Neural crest cell (in vitro differentiated cells): ENCODE measurements at regions not wholly inside any gene's neighbourhood (a gene's known extent, or its start where the extent isn't known, plus 50 kb on each side); places are given as distances from the start of the nearest gene placed in this dataset.

Source experiments
- DNase-seq: peaks from one replicate; pipeline ENCODE4 v3.0.0; 2021; ENCODE audit warnings: low read depth, mixed read lengths, low spot score
- H3K27ac Mint-ChIP-seq: one replicate; pipeline ENCODE4 v1.8.0; 2021; ENCODE audit warnings: mild to moderate bottlenecking, mixed read lengths; ENCODE audit not compliant: unreplicated experiment
- H3K27me3 Mint-ChIP-seq: 2 replicates; pipeline ENCODE4 v1.8.0; 2021; ENCODE audit warnings: low read depth, mild to moderate bottlenecking, mixed read lengths
- H3K36me3 Mint-ChIP-seq: 2 replicates; pipeline ENCODE4 v1.8.0; 2021; ENCODE audit warnings: low read depth, mild to moderate bottlenecking, mixed read lengths
- H3K4me1 Mint-ChIP-seq: 2 replicates; pipeline ENCODE4 v1.8.0; 2021; ENCODE audit warnings: mixed read lengths
- H3K4me3 Mint-ChIP-seq: one replicate; pipeline ENCODE4 v1.8.0; 2021; ENCODE audit warnings: mild to moderate bottlenecking, mixed read lengths
- H3K9me3 Mint-ChIP-seq: 2 replicates; pipeline ENCODE4 v1.8.0; 2021; ENCODE audit warnings: mixed read lengths
- TF ChIP-seq, protein P1 (sequence below): fragments of 200-600 bp; sonication (generic); conservative IDR thresholded peaks from 2 replicates; pipeline ENCODE4 v1.5.0; 2021; ENCODE audit warnings: antibody characterized with exemption, mild to moderate bottlenecking

DNA sequence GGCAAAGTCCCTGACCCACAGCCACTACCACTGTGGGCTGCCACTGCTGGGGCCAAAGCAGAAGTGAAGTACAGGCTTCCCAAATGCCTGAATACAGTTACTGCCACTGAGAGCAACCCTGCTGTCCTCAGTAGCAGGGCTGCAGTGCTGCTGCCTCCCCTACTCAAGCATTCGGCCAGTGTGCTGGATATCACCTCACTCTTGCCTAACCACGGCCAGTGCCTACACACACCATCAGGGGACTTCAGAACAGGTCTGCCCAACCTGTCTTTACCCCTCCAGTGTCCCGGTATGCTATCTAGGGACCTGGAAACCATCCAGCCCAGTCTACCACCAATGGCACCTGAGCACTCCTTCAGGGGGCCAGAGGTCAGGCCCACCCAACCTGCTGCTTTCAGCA is 261.5 kb upstream of the COL8A1 start:
- H3K4me3 Mint-ChIP-seq: no peak overlapping the region
- no peak for DNase-seq
- TF ChIP-seq, protein P1, sequence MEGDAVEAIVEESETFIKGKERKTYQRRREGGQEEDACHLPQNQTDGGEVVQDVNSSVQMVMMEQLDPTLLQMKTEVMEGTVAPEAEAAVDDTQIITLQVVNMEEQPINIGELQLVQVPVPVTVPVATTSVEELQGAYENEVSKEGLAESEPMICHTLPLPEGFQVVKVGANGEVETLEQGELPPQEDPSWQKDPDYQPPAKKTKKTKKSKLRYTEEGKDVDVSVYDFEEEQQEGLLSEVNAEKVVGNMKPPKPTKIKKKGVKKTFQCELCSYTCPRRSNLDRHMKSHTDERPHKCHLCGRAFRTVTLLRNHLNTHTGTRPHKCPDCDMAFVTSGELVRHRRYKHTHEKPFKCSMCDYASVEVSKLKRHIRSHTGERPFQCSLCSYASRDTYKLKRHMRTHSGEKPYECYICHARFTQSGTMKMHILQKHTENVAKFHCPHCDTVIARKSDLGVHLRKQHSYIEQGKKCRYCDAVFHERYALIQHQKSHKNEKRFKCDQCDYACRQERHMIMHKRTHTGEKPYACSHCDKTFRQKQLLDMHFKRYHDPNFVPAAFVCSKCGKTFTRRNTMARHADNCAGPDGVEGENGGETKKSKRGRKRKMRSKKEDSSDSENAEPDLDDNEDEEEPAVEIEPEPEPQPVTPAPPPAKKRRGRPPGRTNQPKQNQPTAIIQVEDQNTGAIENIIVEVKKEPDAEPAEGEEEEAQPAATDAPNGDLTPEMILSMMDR: no peak
- H3K27ac Mint-ChIP-seq: no peak overlapping the region
- peaks cover 2% of the 10 kb centered on the region for H3K27me3 Mint-ChIP-seq
- H3K36me3 Mint-ChIP-seq: no peaks in the 10 kb centered on the region
- no peaks in the 10 kb centered on the region for H3K4me1 Mint-ChIP-seq
- peaks cover 9% of the 10 kb centered on the region for H3K9me3 Mint-ChIP-seq

DNA sequence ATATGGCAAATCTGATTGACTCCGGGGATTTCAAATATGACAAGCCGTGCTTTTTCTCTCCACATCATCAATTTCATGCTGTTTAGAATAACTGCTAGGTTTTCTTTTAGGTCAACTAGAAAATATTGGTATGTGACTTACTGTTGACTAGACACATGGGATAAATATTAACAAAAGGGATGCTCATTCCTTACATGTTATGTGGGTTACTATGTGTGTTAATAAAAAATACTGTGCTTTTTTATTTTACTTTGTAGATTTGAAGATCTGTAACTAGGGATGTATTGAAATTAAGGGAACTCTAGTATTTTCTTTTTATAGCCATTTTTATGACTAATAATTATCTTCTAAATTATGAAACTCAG is 264.6 kb upstream of the COL8A1 start:
- Mint-ChIP-seq H3K9me3 (peaks cover 5% of the 10 kb centered on the region), H3K4me3 (no peak overlapping the region), H3K27ac (no peak overlapping the region), H3K27me3 (no peaks in the 10 kb centered on the region), H3K36me3 (no peaks in the 10 kb centered on the region), H3K4me1 (no peaks in the 10 kb centered on the region)
- DNase-seq: no peak
- TF ChIP-seq, protein P1: no peak

DNA sequence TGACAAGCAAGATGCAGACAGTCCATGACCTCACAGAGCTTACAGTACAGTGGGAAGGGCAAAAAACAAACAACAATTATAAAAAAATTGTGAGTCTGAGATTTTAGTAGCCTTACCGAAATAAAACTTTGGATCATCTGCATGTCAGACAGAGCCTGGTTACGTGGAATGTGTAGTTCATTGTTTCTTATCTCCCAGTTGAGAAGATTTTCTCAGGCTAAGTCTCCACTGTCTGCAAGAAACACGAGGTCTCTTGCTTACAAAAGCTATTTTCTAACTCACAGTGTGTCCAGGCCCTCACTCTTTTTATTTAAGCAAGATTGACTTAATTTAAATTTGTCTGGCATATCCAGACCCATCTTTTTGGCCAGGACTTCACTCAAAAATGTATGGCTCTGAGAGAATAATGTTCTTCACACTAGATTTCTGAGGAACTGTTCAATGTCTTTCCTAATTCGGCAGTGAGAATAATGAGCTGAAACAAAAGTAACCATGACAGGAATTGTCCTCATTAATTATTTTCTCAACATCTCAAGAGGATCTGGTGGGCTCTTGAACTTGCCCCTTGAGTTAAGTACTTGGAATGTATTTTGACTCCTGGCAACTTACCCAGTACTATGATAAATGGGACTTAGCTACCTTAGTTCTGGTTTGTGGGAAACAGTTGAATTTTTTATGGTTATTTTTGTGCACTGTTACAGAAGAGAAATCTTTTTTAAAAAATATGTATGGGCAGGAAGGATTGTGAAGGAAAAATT is 265.1 kb upstream of the COL8A1 start:
- no peaks in the 10 kb centered on the region for H3K27me3 Mint-ChIP-seq
- no peaks in the 10 kb centered on the region for H3K4me1 Mint-ChIP-seq
- TF ChIP-seq, protein P1: no peak
- H3K27ac Mint-ChIP-seq: no peak overlapping the region
- no peak overlapping the region for H3K4me3 Mint-ChIP-seq
- H3K9me3 Mint-ChIP-seq: peaks cover 5% of the 10 kb centered on the region
- no peaks in the 10 kb centered on the region for H3K36me3 Mint-ChIP-seq
- DNase-seq: no peak

DNA sequence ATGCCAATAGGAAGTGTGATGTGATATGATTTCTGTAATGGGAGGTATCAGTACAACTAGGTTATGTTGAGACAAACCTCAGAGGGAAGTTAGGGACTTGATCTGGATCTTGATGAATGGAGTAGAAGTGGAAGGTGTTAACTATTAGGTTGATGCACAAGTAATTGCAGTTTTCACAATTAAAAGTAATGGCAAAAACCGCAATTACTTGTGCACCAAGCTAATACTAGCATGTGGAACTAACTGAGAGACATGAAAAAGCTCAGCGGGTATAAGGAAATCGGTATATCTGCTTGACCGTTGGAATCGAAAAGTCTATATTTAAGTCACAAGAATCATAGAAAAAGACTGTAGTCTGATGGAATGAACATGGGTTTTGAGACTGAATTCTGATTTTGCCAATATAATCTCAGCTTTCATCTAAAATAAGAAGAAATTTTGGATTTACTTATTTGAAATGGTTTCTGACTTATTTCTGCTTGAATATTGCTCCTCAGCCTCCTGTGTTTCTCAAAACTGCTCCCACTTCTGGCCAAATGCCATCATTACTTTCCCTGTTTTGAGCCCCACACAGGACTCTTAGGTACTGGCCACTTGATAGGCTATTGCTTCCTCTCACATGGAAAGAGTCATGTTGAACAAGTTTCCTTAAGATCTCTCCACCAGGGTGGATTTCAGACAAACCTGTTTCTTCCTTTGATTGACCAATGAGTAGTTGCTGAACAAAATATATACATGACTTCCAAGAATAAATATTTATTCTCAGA is 271.5 kb upstream of the COL8A1 start:
- Mint-ChIP-seq H3K27ac (no peak overlapping the region), H3K4me3 (no peak overlapping the region), H3K27me3 (no peaks in the 10 kb centered on the region), H3K36me3 (no peaks in the 10 kb centered on the region), H3K4me1 (no peaks in the 10 kb centered on the region), H3K9me3 (peaks cover 4% of the 10 kb centered on the region)
- no peak for DNase-seq
- TF ChIP-seq, protein P1: peak; percentile 41

DNA sequence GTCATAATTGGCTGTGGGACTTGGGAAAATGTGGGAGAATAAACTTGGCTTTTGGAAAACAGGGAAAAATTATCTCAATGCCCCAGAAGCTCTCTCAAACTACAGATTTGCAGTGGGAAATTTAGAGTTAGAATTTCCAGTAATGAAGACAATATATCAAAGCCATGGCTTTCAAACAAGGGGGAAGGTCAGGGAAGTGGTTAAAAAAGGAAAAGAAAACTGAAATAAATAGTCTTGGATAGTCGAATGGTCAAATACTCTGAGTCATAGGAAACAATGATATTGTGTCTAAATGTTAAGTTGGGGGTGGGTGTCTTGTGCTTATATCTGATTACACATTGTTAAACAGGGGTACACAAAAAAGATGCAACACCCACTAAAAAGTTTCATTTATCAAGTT is 272.4 kb upstream of the COL8A1 start:
- peaks cover 4% of the 10 kb centered on the region for H3K9me3 Mint-ChIP-seq
- TF ChIP-seq, protein P1: no peak
- no peak overlapping the region for H3K27ac Mint-ChIP-seq
- no peak overlapping the region for H3K4me3 Mint-ChIP-seq
- no peaks in the 10 kb centered on the region for H3K36me3 Mint-ChIP-seq
- no peaks in the 10 kb centered on the region for H3K4me1 Mint-ChIP-seq
- no peak for DNase-seq
- H3K27me3 Mint-ChIP-seq: no peaks in the 10 kb centered on the region
